ENCODE measurements at regions not wholly inside any gene's neighbourhood (a gene's known extent, or its start where the extent isn't known, plus 50 kb on each side); places are given as distances from the start of the nearest gene placed in this dataset.

DNA sequence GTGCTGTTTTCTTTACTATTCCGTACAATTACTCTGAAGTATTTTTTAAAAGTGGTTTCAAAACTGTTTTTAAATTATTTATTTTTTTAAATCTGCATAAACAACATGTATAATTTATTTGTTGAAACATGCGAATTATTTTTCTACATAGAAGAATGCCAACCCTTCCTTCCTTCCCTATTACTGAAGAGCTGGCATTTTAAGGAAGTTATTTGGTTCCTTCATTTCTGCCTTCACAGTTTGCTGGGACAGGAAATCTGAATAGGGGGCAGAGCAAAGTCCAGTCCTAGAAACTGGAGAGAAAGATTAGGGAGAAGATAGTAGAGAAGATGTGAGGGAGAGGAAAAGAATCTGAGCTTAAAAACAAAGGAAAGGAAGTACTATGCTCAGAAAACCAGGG lies 146.7 kb upstream of the ACVR2A start:
- no peak for DNase-seq
- Histone ChIP-seq H4K20me1 (ENCODE audit: control insufficient read depth, insufficient read depth, insufficient read length) (no peaks in the 10 kb centered on the region), H4K5ac (ENCODE audit: insufficient read length, low read depth, low read length) (no peak overlapping the region), H3K56ac (ENCODE audit: insufficient read length, low read depth, low read length) (no peak overlapping the region), H2AK5ac (ENCODE audit: insufficient read length, low read length) (no peak overlapping the region), H2BK12ac (ENCODE audit: insufficient read length, low read depth, low read length) (no peak overlapping the region), H3K23me2 (ENCODE audit: insufficient read length, low read depth, low read length, poor library complexity, severe bottlenecking) (no peaks in the 10 kb centered on the region), H3K4me2 (ENCODE audit: insufficient read depth, insufficient read length, low read length) (no peak overlapping the region), H3K23ac (ENCODE audit: insufficient read length, low read depth, low read length) (no peak overlapping the region), H3K9me3 (ENCODE audit: control insufficient read depth, low read depth, low read length) (no peaks in the 10 kb centered on the region), H2BK120ac (ENCODE audit: low read depth, low read length, poor library complexity, severe bottlenecking) (no peak overlapping the region), H2BK20ac (ENCODE audit: low read depth, low read length, poor library complexity, severe bottlenecking) (no peak overlapping the region), H3K27ac (ENCODE audit: insufficient read length, low read depth, low read length) (no peak overlapping the region), H3K4ac (ENCODE audit: low read depth, low read length) (no peak overlapping the region), H3K14ac (ENCODE audit: insufficient read depth, low read length) (no peak overlapping the region), H3K27me3 (ENCODE audit: insufficient read depth, low read length) (no peaks in the 10 kb centered on the region), H3K9ac (ENCODE audit: extremely low read depth, insufficient read length, low read length) (no peak overlapping the region), H3K4me1 (ENCODE audit: insufficient read depth, low read length) (no peaks in the 10 kb centered on the region), H3K79me2 (ENCODE audit: insufficient read depth, low read length) (no peaks in the 10 kb centered on the region), H2BK5ac (ENCODE audit: insufficient read length, low read length) (no peak overlapping the region), H3K79me1 (ENCODE audit: insufficient read depth, low read depth, low read length, poor library complexity, severe bottlenecking) (no peaks in the 10 kb centered on the region), H3T11ph (ENCODE audit: low read length) (no peak overlapping the region), H3K18ac (ENCODE audit: insufficient read length, low read depth, low read length) (no peak overlapping the region), H4K8ac (replicated peaks; ENCODE audit: insufficient read length, low read depth, low read length) (no peak overlapping the region), H4K91ac (ENCODE audit: insufficient read length, low read depth, low read length) (no peak overlapping the region), H2AFZ (ENCODE audit: low read length) (no peak overlapping the region), H2BK15ac (ENCODE audit: low read depth, low read length) (no peak overlapping the region)
- Mint-ChIP-seq H3K9me3 (peaks cover 2 to 3% of the 10 kb centered on the region in 2 experiments; a peak in 1 of 5 replicates), H3K4me1 (no peaks in the 10 kb centered on the region), H3K4me3 (no peak overlapping the region), H3K27me3 (ENCODE audit: low read depth) (no peaks in the 10 kb centered on the region), H3K36me3 (ENCODE audit: insufficient read depth in 1 of 3, low read depth in 3 of 3) (no peaks in the 10 kb centered on the region; a peak in 1 of 7 replicates), H3K27ac (no peak overlapping the region)
- no CpG with 5 or more reads among the region's 2 CpGs for WGBS (ENCODE audit: extremely low coverage, insufficient read length, low lambda C conversion rate)
- TF ChIP-seq, protein P1, sequence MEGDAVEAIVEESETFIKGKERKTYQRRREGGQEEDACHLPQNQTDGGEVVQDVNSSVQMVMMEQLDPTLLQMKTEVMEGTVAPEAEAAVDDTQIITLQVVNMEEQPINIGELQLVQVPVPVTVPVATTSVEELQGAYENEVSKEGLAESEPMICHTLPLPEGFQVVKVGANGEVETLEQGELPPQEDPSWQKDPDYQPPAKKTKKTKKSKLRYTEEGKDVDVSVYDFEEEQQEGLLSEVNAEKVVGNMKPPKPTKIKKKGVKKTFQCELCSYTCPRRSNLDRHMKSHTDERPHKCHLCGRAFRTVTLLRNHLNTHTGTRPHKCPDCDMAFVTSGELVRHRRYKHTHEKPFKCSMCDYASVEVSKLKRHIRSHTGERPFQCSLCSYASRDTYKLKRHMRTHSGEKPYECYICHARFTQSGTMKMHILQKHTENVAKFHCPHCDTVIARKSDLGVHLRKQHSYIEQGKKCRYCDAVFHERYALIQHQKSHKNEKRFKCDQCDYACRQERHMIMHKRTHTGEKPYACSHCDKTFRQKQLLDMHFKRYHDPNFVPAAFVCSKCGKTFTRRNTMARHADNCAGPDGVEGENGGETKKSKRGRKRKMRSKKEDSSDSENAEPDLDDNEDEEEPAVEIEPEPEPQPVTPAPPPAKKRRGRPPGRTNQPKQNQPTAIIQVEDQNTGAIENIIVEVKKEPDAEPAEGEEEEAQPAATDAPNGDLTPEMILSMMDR (conservative IDR thresholded peaks at IDR 0.05): no peak
